Skeletal muscle satellite cell (primary cell): ENCODE measurements at regions not wholly inside any gene's neighbourhood (a gene's known extent, or its start where the extent isn't known, plus 50 kb on each side); places are given as distances from the start of the nearest gene placed in this dataset.

ENCODE experiments used
- H3K27me3 ChIP-seq: 2 replicates; pipeline ENCODE4 v1.7.0; 2013; ENCODE audit warnings: low read length; ENCODE audit not compliant: control insufficient read depth, insufficient read depth
- H3K36me3 ChIP-seq: 2 replicates; pipeline ENCODE4 v1.7.0; 2013; ENCODE audit warnings: mild to moderate bottlenecking, control low read depth, low read length; ENCODE audit not compliant: insufficient read depth
- H3K4me1 ChIP-seq: 2 replicates; pipeline ENCODE4 v1.7.0; 2013; ENCODE audit warnings: low read length; ENCODE audit not compliant: control insufficient read depth, insufficient read depth
- H3K4me2 ChIP-seq: 2 replicates; pipeline ENCODE4 v1.7.0; 2013; ENCODE audit warnings: mild to moderate bottlenecking, low read length
- H3K4me3 ChIP-seq: 2 replicates; pipeline ENCODE4 v1.7.0; 2013; ENCODE audit warnings: low read length
- H3K9ac ChIP-seq: 2 replicates; pipeline ENCODE4 v1.7.0; 2013; ENCODE audit warnings: mild to moderate bottlenecking, low read depth, low read length, moderate library complexity
- H3K9me3 ChIP-seq: replicated peaks from 2 replicates; pipeline ENCODE4 v1.7.0; 2013; ENCODE audit warnings: mild to moderate bottlenecking, control low read depth, low read length

- Histone ChIP-seq H3K27me3 (no peaks in the 10 kb centered on the region), H3K9me3 (no peaks in the 10 kb centered on the region), H3K4me3 (no peak overlapping the region), H3K9ac (no peak overlapping the region), H3K4me2 (no peak overlapping the region), H3K36me3 (no peaks in the 10 kb centered on the region), H3K4me1 (no peaks in the 10 kb centered on the region)
Observed at GRCh38 chr2:33900610-33901009, 301.5 kb upstream of the FAM98A start.

- H3K9ac ChIP-seq: no peak overlapping the region
- no peaks in the 10 kb centered on the region for H3K27me3 ChIP-seq
- no peak overlapping the region for H3K4me2 ChIP-seq
- no peaks in the 10 kb centered on the region for H3K4me1 ChIP-seq
- H3K9me3 ChIP-seq: no peaks in the 10 kb centered on the region
- no peak overlapping the region for H3K4me3 ChIP-seq
- no peaks in the 10 kb centered on the region for H3K36me3 ChIP-seq
Observed at GRCh38 chr2:33897741-33898140, 298.6 kb upstream of the FAM98A start.

- H3K9ac ChIP-seq: no peak overlapping the region
- no peak overlapping the region for H3K4me2 ChIP-seq
- no peaks in the 10 kb centered on the region for H3K4me1 ChIP-seq
- H3K27me3 ChIP-seq: no peaks in the 10 kb centered on the region
- no peak overlapping the region for H3K4me3 ChIP-seq
- no peaks in the 10 kb centered on the region for H3K9me3 ChIP-seq
- no peaks in the 10 kb centered on the region for H3K36me3 ChIP-seq
Observed at GRCh38 chr2:33893824-33894223, 294.7 kb upstream of the FAM98A start.

- no peak overlapping the region for H3K9ac ChIP-seq
- no peaks in the 10 kb centered on the region for H3K36me3 ChIP-seq
- peaks cover 3% of the 10 kb centered on the region for H3K9me3 ChIP-seq
- no peaks in the 10 kb centered on the region for H3K27me3 ChIP-seq
- H3K4me3 ChIP-seq: no peak overlapping the region
- no peak overlapping the region for H3K4me2 ChIP-seq
- no peaks in the 10 kb centered on the region for H3K4me1 ChIP-seq
Observed at GRCh38 chr2:33891616-33892015, 292.5 kb upstream of the FAM98A start.

GRCh38 chr2:33890686-33891085 lies 291.6 kb upstream of the FAM98A start:
- no peaks in the 10 kb centered on the region for H3K27me3 ChIP-seq
- H3K9ac ChIP-seq: no peak overlapping the region
- H3K4me2 ChIP-seq: no peak overlapping the region
- H3K36me3 ChIP-seq: no peaks in the 10 kb centered on the region
- H3K9me3 ChIP-seq: peaks cover 3% of the 10 kb centered on the region
- H3K4me1 ChIP-seq: no peaks in the 10 kb centered on the region
- no peak overlapping the region for H3K4me3 ChIP-seq

- Histone ChIP-seq H3K36me3 (no peaks in the 10 kb centered on the region), H3K9me3 (peaks cover 4% of the 10 kb centered on the region), H3K4me2 (no peak overlapping the region), H3K4me1 (no peaks in the 10 kb centered on the region), H3K9ac (no peak overlapping the region), H3K4me3 (no peak overlapping the region), H3K27me3 (no peaks in the 10 kb centered on the region)
Observed at GRCh38 chr2:33877348-33878016, 278.4 kb upstream of the FAM98A start.

- Histone ChIP-seq H3K36me3 (no peaks in the 10 kb centered on the region), H3K4me1 (no peaks in the 10 kb centered on the region), H3K9ac (no peak overlapping the region), H3K4me2 (no peak overlapping the region), H3K27me3 (no peaks in the 10 kb centered on the region), H3K9me3 (no peaks in the 10 kb centered on the region), H3K4me3 (no peak overlapping the region)
Observed at GRCh38 chr2:33873076-33873605, 274.0 kb upstream of the FAM98A start.

GRCh38 chr2:33859811-33860461 lies 260.8 kb upstream of the FAM98A start:
- Histone ChIP-seq H3K9ac (no peak overlapping the region), H3K36me3 (no peaks in the 10 kb centered on the region), H3K9me3 (peaks cover 4% of the 10 kb centered on the region), H3K27me3 (no peaks in the 10 kb centered on the region), H3K4me2 (no peak overlapping the region), H3K4me1 (no peaks in the 10 kb centered on the region), H3K4me3 (no peak overlapping the region)

- H3K4me3 ChIP-seq: no peak overlapping the region
- H3K9me3 ChIP-seq: peaks cover 4% of the 10 kb centered on the region
- H3K4me2 ChIP-seq: no peak overlapping the region
- H3K27me3 ChIP-seq: no peaks in the 10 kb centered on the region
- no peak overlapping the region for H3K9ac ChIP-seq
- H3K36me3 ChIP-seq: no peaks in the 10 kb centered on the region
- no peaks in the 10 kb centered on the region for H3K4me1 ChIP-seq
Observed at GRCh38 chr2:33859176-33859575, 260.1 kb upstream of the FAM98A start.

GRCh38 chr2:33848486-33848885 lies 249.4 kb upstream of the FAM98A start:
- Histone ChIP-seq H3K36me3 (no peaks in the 10 kb centered on the region), H3K27me3 (no peaks in the 10 kb centered on the region), H3K4me2 (no peak overlapping the region), H3K9me3 (peaks cover 7% of the 10 kb centered on the region), H3K4me3 (no peak overlapping the region), H3K4me1 (no peaks in the 10 kb centered on the region), H3K9ac (no peak overlapping the region)

GRCh38 chr2:33839791-33840190 lies 240.7 kb upstream of the FAM98A start:
- no peaks in the 10 kb centered on the region for H3K27me3 ChIP-seq
- no peak overlapping the region for H3K4me2 ChIP-seq
- H3K9ac ChIP-seq: no peak overlapping the region
- H3K9me3 ChIP-seq: no peaks in the 10 kb centered on the region
- H3K4me1 ChIP-seq: no peaks in the 10 kb centered on the region
- H3K4me3 ChIP-seq: no peak overlapping the region
- no peaks in the 10 kb centered on the region for H3K36me3 ChIP-seq

GRCh38 chr2:33836628-33837027 lies 237.5 kb upstream of the FAM98A start:
- H3K36me3 ChIP-seq: no peaks in the 10 kb centered on the region
- no peak overlapping the region for H3K4me2 ChIP-seq

More at GRCh38 chr2:33836628-33837027, 237.5 kb upstream of the FAM98A start:
- Histone ChIP-seq H3K4me1 (no peaks in the 10 kb centered on the region), H3K4me3 (no peak overlapping the region), H3K9ac (no peak overlapping the region), H3K9me3 (no peaks in the 10 kb centered on the region), H3K27me3 (no peaks in the 10 kb centered on the region)
